Stimulated activated naive CD8-positive, alpha-beta T cell treated with anti-CD3 and anti-CD28 coated beads, Interleukin-15, Interleukin-2, amounts not matched to agents 100 ng/mL and 50 ng/mL, for 24 hours (primary cell): ENCODE measurements at regions not wholly inside any gene's neighbourhood (a gene's known extent, or its start where the extent isn't known, plus 50 kb on each side); places are given as distances from the start of the nearest gene placed in this dataset.

Experiments used
- H3K27ac Mint-ChIP-seq: one replicate; pipeline ENCODE4 v1.8.0; 2021; ENCODE audit warnings: mild to moderate bottlenecking, mixed read lengths
- H3K27me3 Mint-ChIP-seq: one replicate; pipeline ENCODE4 v1.8.0; 2021; ENCODE audit warnings: mixed read lengths
- H3K36me3 Mint-ChIP-seq: one replicate; pipeline ENCODE4 v1.8.0; 2021; ENCODE audit warnings: low read depth, mixed read lengths
- H3K4me1 Mint-ChIP-seq: one replicate; pipeline ENCODE4 v1.8.0; 2021; ENCODE audit warnings: low read depth, mixed read lengths
- H3K4me3 Mint-ChIP-seq: one replicate; pipeline ENCODE4 v1.8.0; 2021; ENCODE audit warnings: mild to moderate bottlenecking, mixed read lengths
- H3K9me3 Mint-ChIP-seq: one replicate; pipeline ENCODE4 v1.8.0; 2021; ENCODE audit warnings: mixed read lengths

- Mint-ChIP-seq H3K27me3 (peaks cover 23% of the 10 kb centered on the region), H3K9me3 (no peaks in the 10 kb centered on the region), H3K4me3 (no peak overlapping the region), H3K36me3 (no peaks in the 10 kb centered on the region), H3K27ac (no peak overlapping the region), H3K4me1 (no peaks in the 10 kb centered on the region)
These were observed 92.2 kb upstream of the RAD23B start for GRCh38 chr9:107190936-107191290.

DNA sequence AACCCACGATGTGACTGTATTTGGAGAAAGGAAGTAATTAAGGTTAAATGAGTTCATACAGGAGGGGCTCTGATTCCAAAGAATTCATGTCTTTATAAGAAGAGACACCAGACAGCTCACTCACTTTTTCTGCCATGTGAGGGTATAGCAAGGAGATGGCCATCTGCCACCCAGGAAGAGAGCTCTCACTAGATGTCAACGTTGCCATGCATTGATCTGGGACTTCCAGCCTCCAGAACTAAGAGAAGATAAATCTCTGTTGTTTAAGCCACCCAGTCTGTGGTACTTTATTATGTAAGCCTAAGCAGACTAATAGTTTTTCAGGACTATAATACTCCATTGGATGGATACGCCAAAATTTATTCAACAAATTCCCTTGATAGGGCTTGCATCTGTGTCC lies 89.8 kb upstream of the RAD23B start:
- Mint-ChIP-seq H3K27me3 (peaks cover 19% of the 10 kb centered on the region), H3K36me3 (no peaks in the 10 kb centered on the region), H3K9me3 (no peaks in the 10 kb centered on the region), H3K27ac (no peak overlapping the region), H3K4me1 (no peaks in the 10 kb centered on the region), H3K4me3 (no peak overlapping the region)

DNA sequence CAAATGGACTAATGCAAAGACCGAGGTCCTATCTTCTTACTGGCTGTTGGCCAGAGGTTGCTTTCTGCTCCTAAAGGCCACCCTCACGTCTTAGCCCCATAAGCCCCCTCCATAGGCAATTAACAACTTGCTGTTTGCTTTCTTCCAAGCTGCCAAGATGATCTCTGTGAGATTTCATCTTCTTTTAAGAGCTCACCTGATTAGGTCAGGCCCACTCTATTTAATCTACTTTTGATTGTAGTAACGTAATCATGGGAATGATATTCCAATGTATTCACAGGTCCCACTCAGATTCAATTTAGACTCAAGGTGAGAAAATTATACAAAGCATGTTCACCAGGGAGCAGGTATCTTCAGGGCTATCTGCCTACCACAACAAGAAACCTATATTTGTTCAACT lies 84.4 kb upstream of the RAD23B start:
- no peaks in the 10 kb centered on the region for H3K4me1 Mint-ChIP-seq
- H3K4me3 Mint-ChIP-seq = no peak overlapping the region
- no peaks in the 10 kb centered on the region for H3K36me3 Mint-ChIP-seq
- peaks cover 4% of the 10 kb centered on the region for H3K9me3 Mint-ChIP-seq
- no peak overlapping the region for H3K27ac Mint-ChIP-seq
- peaks cover 7% of the 10 kb centered on the region for H3K27me3 Mint-ChIP-seq

GRCh38 chr9:107208121-107208520 lies 75.0 kb upstream of the RAD23B start:
- H3K36me3 Mint-ChIP-seq = no peaks in the 10 kb centered on the region
- H3K27ac Mint-ChIP-seq = no peak overlapping the region
- H3K27me3 Mint-ChIP-seq = peaks cover 14% of the 10 kb centered on the region
- no peak overlapping the region for H3K4me3 Mint-ChIP-seq
- peaks cover 5% of the 10 kb centered on the region for H3K4me1 Mint-ChIP-seq
- H3K9me3 Mint-ChIP-seq = no peaks in the 10 kb centered on the region

- Mint-ChIP-seq H3K27ac (no peak overlapping the region), H3K4me1 (peaks cover 25% of the 10 kb centered on the region), H3K4me3 (no peak overlapping the region), H3K9me3 (no peaks in the 10 kb centered on the region), H3K36me3 (no peaks in the 10 kb centered on the region), H3K27me3 (peaks cover 11% of the 10 kb centered on the region)
These were observed 72.3 kb upstream of the RAD23B start for GRCh38 chr9:107210775-107211174.

DNA sequence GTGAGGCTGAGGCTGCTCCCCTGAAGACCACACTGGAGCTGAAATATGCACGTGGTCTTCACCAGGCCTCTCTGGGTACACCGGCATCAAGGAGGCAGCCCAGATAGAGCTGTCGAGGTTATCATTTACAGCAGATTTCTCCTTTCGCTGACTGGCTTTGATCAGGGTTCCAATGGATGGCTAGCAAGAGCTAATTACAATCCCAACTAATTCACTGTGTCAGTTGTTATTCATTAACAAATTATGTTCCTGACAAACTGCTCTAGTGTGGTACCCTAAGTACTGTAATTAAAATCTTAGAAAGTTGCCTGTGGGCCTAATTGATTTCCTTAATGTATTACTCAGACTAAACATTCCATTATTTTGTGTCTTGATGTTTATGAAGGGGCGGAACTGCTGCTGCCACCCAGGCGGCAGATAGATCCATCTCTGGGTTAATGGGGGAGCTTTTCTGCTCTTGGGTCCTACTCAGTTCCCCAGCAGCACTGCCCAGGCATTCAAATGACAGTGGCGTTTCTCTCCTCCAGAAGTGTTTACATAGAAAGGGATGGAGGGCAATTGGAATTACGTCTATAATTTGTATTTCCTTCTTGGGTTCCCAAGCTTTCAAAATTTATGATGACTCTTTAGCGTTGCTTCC lies 71.7 kb upstream of the RAD23B start:
- no peak overlapping the region for H3K27ac Mint-ChIP-seq
- peaks cover 9% of the 10 kb centered on the region for H3K27me3 Mint-ChIP-seq
- H3K9me3 Mint-ChIP-seq = no peaks in the 10 kb centered on the region
- H3K4me1 Mint-ChIP-seq = peaks cover 25% of the 10 kb centered on the region
- H3K36me3 Mint-ChIP-seq = no peaks in the 10 kb centered on the region
- H3K4me3 Mint-ChIP-seq = no peak overlapping the region

DNA sequence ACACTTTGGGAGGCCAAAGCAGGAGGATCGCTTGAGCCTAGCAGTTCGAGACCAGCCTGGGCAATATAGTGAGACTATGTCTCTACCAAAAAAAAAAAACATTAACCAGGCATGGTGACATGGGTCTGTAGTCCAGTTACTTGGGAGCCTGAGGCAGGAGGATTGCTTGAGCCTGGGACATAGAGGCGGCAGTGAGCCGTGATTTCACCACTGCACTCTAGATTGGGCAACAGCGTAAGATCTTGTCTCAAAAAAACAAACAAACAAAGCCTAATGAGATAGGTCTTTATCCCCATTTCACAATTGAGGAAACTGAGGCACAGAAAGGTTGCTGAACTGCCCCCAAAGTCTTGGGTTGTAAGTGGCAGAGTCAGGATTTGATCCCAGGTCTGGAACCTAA lies 70.5 kb upstream of the RAD23B start:
- H3K27me3 Mint-ChIP-seq = peaks cover 4% of the 10 kb centered on the region
- H3K27ac Mint-ChIP-seq = no peak overlapping the region
- peaks cover 25% of the 10 kb centered on the region for H3K4me1 Mint-ChIP-seq
- no peak overlapping the region for H3K4me3 Mint-ChIP-seq
- H3K36me3 Mint-ChIP-seq = no peaks in the 10 kb centered on the region
- H3K9me3 Mint-ChIP-seq = peaks cover 4% of the 10 kb centered on the region

DNA sequence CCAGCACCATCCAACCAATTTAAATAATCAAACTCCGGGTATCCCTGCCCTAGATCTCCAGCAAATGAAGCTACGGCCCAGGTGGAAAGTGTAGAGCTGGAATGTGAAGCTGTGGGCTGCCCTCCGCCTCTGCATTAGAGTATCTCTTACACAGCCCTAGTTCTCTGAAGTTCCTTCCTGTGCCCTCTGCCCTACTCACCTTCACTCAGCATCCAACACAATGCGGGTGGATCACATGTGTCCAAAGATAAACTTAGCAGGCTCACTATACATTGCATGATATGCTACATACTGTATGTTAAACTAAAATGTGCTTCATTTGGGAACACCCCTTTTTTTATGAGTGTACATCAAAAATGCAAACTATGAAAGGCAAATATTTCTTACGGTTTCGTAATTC lies 70.0 kb upstream of the RAD23B start:
- peak overlapping the region; percentile 88 for H3K27ac Mint-ChIP-seq
- no peaks in the 10 kb centered on the region for H3K36me3 Mint-ChIP-seq
- peaks cover 25% of the 10 kb centered on the region for H3K4me1 Mint-ChIP-seq
- H3K4me3 Mint-ChIP-seq = no peak overlapping the region
- H3K9me3 Mint-ChIP-seq = peaks cover 4% of the 10 kb centered on the region
- H3K27me3 Mint-ChIP-seq = peaks cover 4% of the 10 kb centered on the region

DNA sequence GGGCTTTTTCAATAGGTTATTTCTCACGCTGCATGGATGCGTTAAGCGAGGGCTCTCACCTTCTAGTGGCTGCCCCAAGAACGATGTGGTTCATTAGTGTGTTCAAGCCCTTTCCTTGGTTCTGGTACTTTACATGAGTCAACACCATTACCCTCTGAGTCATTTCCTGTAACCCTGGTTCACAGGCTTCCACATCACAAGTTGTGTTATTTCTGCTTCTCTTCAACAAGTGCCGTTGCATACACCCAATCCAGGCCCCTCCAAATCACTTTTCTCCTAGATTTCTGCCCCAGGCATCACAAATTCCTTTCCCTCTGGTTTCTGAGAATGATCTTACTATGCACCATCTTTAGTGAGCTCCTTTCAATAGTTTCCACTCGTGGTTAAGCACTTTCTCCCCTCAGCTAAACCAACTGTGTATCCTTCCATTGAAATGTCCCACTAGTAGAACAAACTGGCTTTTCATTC lies 69.5 kb upstream of the RAD23B start:
- H3K4me1 Mint-ChIP-seq = peaks cover 26% of the 10 kb centered on the region
- H3K27ac Mint-ChIP-seq = peak overlapping the region; percentile 88
- peaks cover 4% of the 10 kb centered on the region for H3K27me3 Mint-ChIP-seq
- H3K9me3 Mint-ChIP-seq = peaks cover 4% of the 10 kb centered on the region
- peak overlapping the region; percentile 12 for H3K4me3 Mint-ChIP-seq
- H3K36me3 Mint-ChIP-seq = no peaks in the 10 kb centered on the region

DNA sequence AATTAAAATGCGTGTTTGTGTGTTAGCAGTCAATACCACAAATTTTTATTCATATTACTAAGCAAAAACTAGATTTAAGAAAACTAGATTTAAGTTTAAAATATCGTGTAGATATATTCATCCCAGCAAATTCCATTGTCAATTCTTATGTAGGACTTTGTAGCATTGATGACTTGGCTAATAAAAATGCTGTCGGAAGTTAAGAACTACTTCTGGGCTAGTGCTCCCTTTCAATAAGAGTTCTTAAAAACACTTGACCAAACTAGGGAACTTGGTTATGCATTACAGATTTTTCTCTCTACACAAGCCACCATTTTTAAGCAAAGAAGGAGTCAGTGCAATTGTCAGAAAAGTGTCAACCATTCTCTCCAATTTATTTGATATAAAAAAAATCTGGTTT lies 68.7 kb upstream of the RAD23B start:
- H3K27me3 Mint-ChIP-seq = peaks cover 7% of the 10 kb centered on the region
- no peak overlapping the region for H3K27ac Mint-ChIP-seq
- no peak overlapping the region for H3K4me3 Mint-ChIP-seq
- H3K4me1 Mint-ChIP-seq = peaks cover 34% of the 10 kb centered on the region
- H3K9me3 Mint-ChIP-seq = peaks cover 4% of the 10 kb centered on the region
- H3K36me3 Mint-ChIP-seq = no peaks in the 10 kb centered on the region

- Mint-ChIP-seq H3K4me3 (no peak overlapping the region), H3K36me3 (no peaks in the 10 kb centered on the region), H3K27ac (no peak overlapping the region), H3K9me3 (peaks cover 4% of the 10 kb centered on the region), H3K27me3 (peaks cover 4% of the 10 kb centered on the region), H3K4me1 (peaks cover 38% of the 10 kb centered on the region)
These were observed 68.2 kb upstream of the RAD23B start for GRCh38 chr9:107214915-107215314.

DNA sequence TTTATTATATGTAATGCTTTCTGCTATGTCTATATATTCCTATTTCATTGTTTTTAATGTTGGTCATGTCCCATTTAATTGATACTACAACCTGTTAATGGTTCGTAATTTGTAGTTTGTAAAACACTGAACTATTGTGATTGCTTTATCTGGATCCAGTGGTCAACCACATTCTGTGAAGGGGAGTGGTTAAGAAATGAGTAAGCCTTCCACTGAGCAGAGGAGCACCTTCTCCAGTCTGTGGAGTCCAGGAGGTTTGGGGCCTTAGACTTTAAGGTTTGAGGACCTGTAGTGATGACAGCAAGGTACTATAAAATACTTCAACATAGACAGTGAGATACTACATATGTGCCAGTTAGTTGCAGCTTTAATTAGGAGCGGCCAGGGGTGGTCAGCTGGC lies 67.7 kb upstream of the RAD23B start:
- H3K4me3 Mint-ChIP-seq = no peak overlapping the region
- peaks cover 4% of the 10 kb centered on the region for H3K9me3 Mint-ChIP-seq
- no peaks in the 10 kb centered on the region for H3K36me3 Mint-ChIP-seq
- H3K4me1 Mint-ChIP-seq = peaks cover 38% of the 10 kb centered on the region
- peak overlapping the region; percentile 26 for H3K27ac Mint-ChIP-seq
- H3K27me3 Mint-ChIP-seq = peaks cover 3% of the 10 kb centered on the region

GRCh38 chr9:107216329-107216728 lies 66.8 kb upstream of the RAD23B start:
- peaks cover 38% of the 10 kb centered on the region for H3K4me1 Mint-ChIP-seq
- no peak overlapping the region for H3K4me3 Mint-ChIP-seq
- no peak overlapping the region for H3K27ac Mint-ChIP-seq
- peaks cover 3% of the 10 kb centered on the region for H3K27me3 Mint-ChIP-seq
- H3K36me3 Mint-ChIP-seq = no peaks in the 10 kb centered on the region
- peaks cover 4% of the 10 kb centered on the region for H3K9me3 Mint-ChIP-seq

GRCh38 chr9:107218829-107219485 lies 64.1 kb upstream of the RAD23B start:
- H3K4me1 Mint-ChIP-seq = peaks cover 25% of the 10 kb centered on the region
- peaks cover 12% of the 10 kb centered on the region for H3K27me3 Mint-ChIP-seq
- H3K36me3 Mint-ChIP-seq = no peaks in the 10 kb centered on the region
- no peak overlapping the region for H3K4me3 Mint-ChIP-seq
- H3K9me3 Mint-ChIP-seq = peaks cover 4% of the 10 kb centered on the region
- H3K27ac Mint-ChIP-seq = no peak overlapping the region

- H3K27ac Mint-ChIP-seq = no peak overlapping the region
- H3K36me3 Mint-ChIP-seq = no peaks in the 10 kb centered on the region
- H3K4me3 Mint-ChIP-seq = no peak overlapping the region
- peaks cover 4% of the 10 kb centered on the region for H3K9me3 Mint-ChIP-seq
- H3K27me3 Mint-ChIP-seq = peaks cover 14% of the 10 kb centered on the region
- peaks cover 21% of the 10 kb centered on the region for H3K4me1 Mint-ChIP-seq
These were observed 63.5 kb upstream of the RAD23B start for GRCh38 chr9:107219486-107220077.
